HCT116 (cell line): ENCODE measurements at regions not wholly inside any gene's neighbourhood (a gene's known extent, or its start where the extent isn't known, plus 50 kb on each side); places are given as distances from the start of the nearest gene placed in this dataset.

ENCODE experiments used
- ATAC-seq: fragments of 200-7000 bp; cut with Tn5 transposase; 2 replicates; pipeline ENCODE4 v1.9.1; 2020; ENCODE audit warnings: mild to moderate bottlenecking, moderate library complexity
- BruUV-seq: library from RNA; stranded (reverse); fragments of 400-500 nt; replicated peaks from 2 replicates; lab custom pipeline; 2021; lab: Mats Ljungman, UMichigan
- CTCF ChIA-PET: fragments of 300-600 bp; sonication (Branson Sonifier 250); formaldehyde crosslinking; loops from one replicate; lab custom pipeline; 2021; ENCODE audit warnings: antibody characterized with exemption; lab: Charles Lee
- POLR2A ChIA-PET: fragments of 300-600, 350-600 bp; sonication (Branson Sonifier 250); formaldehyde crosslinking; loops from one replicate; lab custom pipeline; 2021; ENCODE audit warnings: antibody characterized with exemption; lab: Charles Lee
- RAD21 ChIA-PET, 2 experiments: fragments of 300-600 bp; sonication (Branson Sonifier 250); formaldehyde crosslinking; loops; one replicate each; lab custom pipeline; 2023; ENCODE audit warnings: low total read pairs in 2 of 2; ENCODE audit not compliant: uncharacterized antibody in 2 of 2, unreplicated experiment in 2 of 2, low non-redundant PET in 1 of 2; lab: Charles Lee
- DNase-seq: peaks from one replicate; pipeline ENCODE4 v3.0.0-alpha.2; 2010; ENCODE audit warnings: low read depth, low spot score
- H2AFZ ChIP-seq: fragments of 200-600 bp; shearing (Covaris generic), sonication (generic); 2 replicates; pipeline ENCODE4 v1.6.1; 2017; ENCODE audit warnings: low read depth, mixed run types, mixed read lengths, antibody characterized with exemption, low read length; ENCODE audit not compliant: poor library complexity, severe bottlenecking
- H3K27ac ChIP-seq: 2 replicates; pipeline ENCODE4 v1.5.1; 2012; ENCODE audit warnings: low read depth, low read length
- H3K27me3 ChIP-seq: fragments of 200-600 bp; sonication (generic); 2 replicates; pipeline ENCODE4 v1.6.1; 2016; ENCODE audit warnings: mixed run types, low read length, mixed read lengths; ENCODE audit not compliant: insufficient read depth
- H3K36me3 ChIP-seq, 2 experiments: fragments of 200-500 bp in 1 of 2; fragments of 200-600 bp in 1 of 2; sonication (Bioruptor generic) in 1 of 2; sonication (generic) in 1 of 2; 2 replicates each; pipeline versions ENCODE4 v1.5.1 to v1.6.1; 2014 to 2016; ENCODE audit warnings: low read length in 2 of 2, inconsistent platforms in 1 of 2, mixed read lengths in 1 of 2, mixed run types in 1 of 2; ENCODE audit not compliant: insufficient read depth in 2 of 2, control insufficient read depth in 1 of 2
- H3K4me1 ChIP-seq, 2 experiments: fragments of 200-600 bp in 1 of 2; sonication (generic) in 1 of 2; 2 replicates each; pipeline versions ENCODE4 v1.5.1 to v1.6.1; 2012 to 2017; ENCODE audit warnings: low read length in 2 of 2, inconsistent platforms in 1 of 2, mild to moderate bottlenecking in 1 of 2, mixed read lengths in 1 of 2, mixed run types in 1 of 2, moderate library complexity in 1 of 2; ENCODE audit not compliant: insufficient read depth in 2 of 2, control insufficient read depth in 1 of 2
- H3K4me2 ChIP-seq: fragments of 200-600 bp; sonication (generic); 2 replicates; pipeline ENCODE4 v1.6.1; 2017; ENCODE audit warnings: mixed run types, low read length, mixed read lengths
- H3K4me3 ChIP-seq, 2 experiments: fragments of 200-600 bp in 1 of 2; sonication (generic) in 1 of 2; replicated peaks in 1 of 2; 2 replicates each; pipeline ENCODE4 v1.5.1; 2011 to 2016; ENCODE audit warnings: low read length in 2 of 2, control low read depth in 1 of 2, low read depth in 1 of 2, mild to moderate bottlenecking in 1 of 2, mixed read lengths in 1 of 2, mixed run types in 1 of 2
- H3K79me2 ChIP-seq: fragments of 200-600 bp; sonication (generic); 2 replicates; pipeline ENCODE4 v1.6.1; 2017; ENCODE audit warnings: mild to moderate bottlenecking, mixed run types, low read length, moderate library complexity, mixed read lengths; ENCODE audit not compliant: insufficient read depth
- H3K9ac ChIP-seq: fragments of 200-600 bp; sonication (generic); 2 replicates; pipeline ENCODE4 v1.6.1; 2016; ENCODE audit warnings: low read length, mixed read lengths
- H3K9me2 ChIP-seq: fragments of 200-600 bp; sonication (generic), shearing (Covaris generic); 2 replicates; pipeline ENCODE4 v1.6.1; 2017; ENCODE audit warnings: mixed run types, mild to moderate bottlenecking, moderate library complexity; ENCODE audit not compliant: insufficient read depth
- H3K9me3 ChIP-seq, 2 experiments: fragments of 200-500 bp in 1 of 2; fragments of 200-600 bp in 1 of 2; sonication (Bioruptor generic) in 1 of 2; sonication (generic) in 1 of 2; 2 replicates each; pipeline ENCODE4 v1.6.1; 2014 to 2017; ENCODE audit warnings: low read length in 2 of 2, mixed read lengths in 2 of 2, inconsistent platforms in 1 of 2, low read depth in 1 of 2, mild to moderate bottlenecking in 1 of 2, mixed run types in 1 of 2, moderate library complexity in 1 of 2; ENCODE audit not compliant: control insufficient read depth in 1 of 2, insufficient read depth in 1 of 2
- H4K20me1 ChIP-seq: fragments of 200-600 bp; sonication (generic), shearing (Covaris generic); 2 replicates; pipeline ENCODE4 v1.6.1; 2017; ENCODE audit warnings: mixed run types, mild to moderate bottlenecking, moderate library complexity; ENCODE audit not compliant: insufficient read depth
- CBX3 ChIP-seq: IDR thresholded peaks from 2 replicates; pipeline ENCODE4 v1.6.1; 2012; ENCODE audit warnings: low read depth
- CEBPB ChIP-seq: IDR thresholded peaks from 2 replicates; pipeline ENCODE4 v1.6.1; 2012; ENCODE audit warnings: low read depth
- EGR1 ChIP-seq: IDR thresholded peaks from 2 replicates; pipeline ENCODE4 v1.6.1; 2012; ENCODE audit warnings: low read depth
- EZH2 ChIP-seq: fragments of 200-600 bp; sonication (generic); IDR thresholded peaks from 2 replicates; pipeline ENCODE4 v1.6.1; 2017; ENCODE audit warnings: antibody characterized with exemption, mixed run types
- EZH2phosphoT487 ChIP-seq: fragments of 200-600 bp; IDR thresholded peaks from 2 replicates; pipeline ENCODE4 v1.6.1; 2018; ENCODE audit warnings: antibody characterized with exemption, borderline replicate concordance
- JUND ChIP-seq: IDR thresholded peaks from 2 replicates; pipeline ENCODE4 v1.6.1; 2012
- POLR2A ChIP-seq: IDR thresholded peaks from 2 replicates; pipeline ENCODE4 v1.7.0; 2011; ENCODE audit warnings: borderline replicate concordance; ENCODE audit not compliant: insufficient read depth, insufficient read length; ENCODE audit errors: extremely low read depth
- POLR2AphosphoS5 ChIP-seq: IDR thresholded peaks from 2 replicates; pipeline ENCODE4 v1.6.1; 2011; ENCODE audit warnings: mild to moderate bottlenecking, low read depth, low read length, moderate library complexity
- RAD21 ChIP-seq: IDR thresholded peaks from 2 replicates; pipeline ENCODE4 v1.6.1; 2012; ENCODE audit warnings: low read depth, mild to moderate bottlenecking
- SIN3A ChIP-seq: IDR thresholded peaks from 2 replicates; pipeline ENCODE4 v1.6.1; 2012; ENCODE audit warnings: low read depth
- SP1 ChIP-seq: IDR thresholded peaks from 2 replicates; pipeline ENCODE4 v1.6.1; 2012; ENCODE audit warnings: low read depth
- SRF ChIP-seq: IDR thresholded peaks from 2 replicates; pipeline ENCODE4 v1.6.1; 2012; ENCODE audit warnings: low read depth
- TCF7L2 ChIP-seq: IDR thresholded peaks from 2 replicates; pipeline ENCODE4 v1.7.0; 2011; ENCODE audit warnings: borderline replicate concordance, inconsistent platforms; ENCODE audit not compliant: insufficient read depth, insufficient read length; ENCODE audit errors: extremely low read depth
- YY1 ChIP-seq: IDR thresholded peaks from 2 replicates; pipeline ENCODE4 v1.6.1; 2011; ENCODE audit warnings: low read length, low read depth, moderate library complexity, mild to moderate bottlenecking; ENCODE audit not compliant: insufficient replicate concordance; ENCODE audit errors: extremely low read depth
- ZFX ChIP-seq: fragments of 450-650 bp; IDR thresholded peaks from 2 replicates; pipeline ENCODE4 v1.6.1; 2017
- ZNF274 ChIP-seq: fragments of 200-500 bp; sonication (Bioruptor generic); IDR thresholded peaks from 2 replicates; pipeline ENCODE4 v1.6.1; 2014; ENCODE audit warnings: mild to moderate bottlenecking, low read depth, low read length, inconsistent platforms
- intact Hi-C: fragments of 100-400 bp; cut with micrococcal nuclease; formaldehyde crosslinking; loops from 2 replicates; pipeline ENCODE4 v1.10.0; 2022
- TF ChIP-seq, protein P1 (sequence below): IDR thresholded peaks from 2 replicates; pipeline ENCODE4 v1.6.1; 2012; ENCODE audit warnings: low read depth
- TF ChIP-seq, protein P2 (sequence below), 3 experiments: fragments of 200-600 bp in 1 of 3; sonication (generic) in 1 of 3; IDR thresholded peaks in 2 of 3; conservative IDR thresholded peaks in 1 of 3; 2 replicates each; pipeline ENCODE4 v1.5.1; 2012 to 2017; ENCODE audit warnings: low read depth in 2 of 3, low read length in 2 of 3, antibody characterized with exemption in 1 of 3, borderline replicate concordance in 1 of 3, control low read depth in 1 of 3, mild to moderate bottlenecking in 1 of 3, mixed read lengths in 1 of 3, mixed run types in 1 of 3, moderate library complexity in 1 of 3; ENCODE audit not compliant: insufficient read depth in 1 of 3

DNA sequence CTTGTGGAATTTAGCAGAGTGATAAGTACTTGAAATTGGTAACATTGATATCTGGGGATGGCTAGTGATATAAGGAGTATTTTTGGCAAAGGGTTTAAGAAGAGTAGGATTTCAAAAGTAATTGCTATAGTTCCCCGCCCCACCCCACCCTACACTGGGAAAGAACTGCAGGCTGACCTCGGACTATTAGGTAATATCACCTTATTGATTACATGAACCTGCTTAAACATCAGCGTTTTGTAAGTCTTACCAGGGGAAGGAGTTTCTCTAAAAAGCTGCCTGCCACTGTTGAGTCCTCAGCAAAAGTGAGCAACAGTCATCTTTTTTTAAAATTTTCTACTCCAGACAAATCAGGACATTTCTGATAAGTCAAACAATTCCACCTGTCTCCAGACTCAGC is 337.3 kb downstream of the DTWD2 start:
- ChIA-PET POLR2A (no interaction called here), CTCF (no interaction called here)
- no peak for ATAC-seq
- no peaks in the 10 kb centered on the region for H3K9me2 ChIP-seq
- H3K27ac ChIP-seq, result no peak overlapping the region
- DNase-seq, result no peak
- no peaks in the 10 kb centered on the region for H3K79me2 ChIP-seq
- no peaks in the 10 kb centered on the region for H3K27me3 ChIP-seq
- intact Hi-C loops, result no loop called here
- no peak overlapping the region for H3K4me2 ChIP-seq
- TF ChIP-seq POLR2AphosphoS5, result no peak
- no peak for TF ChIP-seq EZH2phosphoT487
- TF ChIP-seq ZFX, result no peak
- TF ChIP-seq EGR1, result no peak
- TF ChIP-seq EZH2, result no peak
- no peak for TF ChIP-seq CBX3
- TF ChIP-seq RAD21, result no peak
- no peak for TF ChIP-seq YY1
- no peak for TF ChIP-seq SP1
- TF ChIP-seq, all 23 proteins: peak for 0
- Histone ChIP-seq H3K4me3 (no peak overlapping the region), H3K9ac (no peak overlapping the region), H3K9me3 (no peaks in the 10 kb centered on the region), H3K4me1 (no peaks in the 10 kb centered on the region), H2AFZ (no peak overlapping the region), H3K36me3 (no peaks in the 10 kb centered on the region), H4K20me1 (no peaks in the 10 kb centered on the region)
- BruUV-seq, result no TSS peak
- RAD21 ChIA-PET, result no interaction called here

DNA sequence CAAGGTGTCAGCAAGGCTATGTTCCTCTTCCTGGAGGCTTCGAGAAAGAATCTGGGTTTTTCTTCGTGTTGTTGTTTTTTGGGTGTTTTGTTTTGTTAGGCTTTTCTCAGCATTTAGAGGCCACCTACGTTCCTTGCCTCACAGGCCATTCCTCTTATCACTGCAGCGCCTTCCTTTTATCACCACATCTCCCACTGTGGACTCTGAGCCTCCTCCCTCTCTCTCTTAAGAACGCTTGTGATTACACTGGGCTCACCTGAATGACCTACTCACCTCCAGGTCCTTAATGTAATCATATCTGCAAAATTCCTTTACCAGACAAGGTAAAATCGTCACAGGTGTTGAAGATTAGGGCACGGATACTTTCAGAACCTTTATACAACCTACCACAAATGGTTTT is 340.8 kb downstream of the DTWD2 start:
- ATAC-seq (no peak), DNase-seq (no peak)
- Histone ChIP-seq H3K4me2 (no peak overlapping the region), H3K79me2 (no peaks in the 10 kb centered on the region), H3K9me3 (no peaks in the 10 kb centered on the region), H2AFZ (no peak overlapping the region), H3K27me3 (no peaks in the 10 kb centered on the region), H3K9ac (no peak overlapping the region), H3K36me3 (no peaks in the 10 kb centered on the region), H3K27ac (no peak overlapping the region), H3K4me1 (no peaks in the 10 kb centered on the region), H3K4me3 (no peak overlapping the region), H3K9me2 (no peaks in the 10 kb centered on the region), H4K20me1 (no peaks in the 10 kb centered on the region)
- intact Hi-C loops, result no loop called here
- RAD21 ChIA-PET, result no interaction called here
- POLR2A ChIA-PET, result no interaction called here
- CTCF ChIA-PET, result no interaction called here
- BruUV-seq, result no TSS peak
- TF ChIP-seq SRF (no peak), YY1 (no peak), EGR1 (no peak), EZH2 (no peak), POLR2AphosphoS5 (no peak), TCF7L2 (no peak), ZFX (no peak), ZNF274 (no peak), JUND (no peak), SIN3A (no peak), CEBPB (no peak), POLR2A (no peak)
- TF ChIP-seq, protein P1, sequence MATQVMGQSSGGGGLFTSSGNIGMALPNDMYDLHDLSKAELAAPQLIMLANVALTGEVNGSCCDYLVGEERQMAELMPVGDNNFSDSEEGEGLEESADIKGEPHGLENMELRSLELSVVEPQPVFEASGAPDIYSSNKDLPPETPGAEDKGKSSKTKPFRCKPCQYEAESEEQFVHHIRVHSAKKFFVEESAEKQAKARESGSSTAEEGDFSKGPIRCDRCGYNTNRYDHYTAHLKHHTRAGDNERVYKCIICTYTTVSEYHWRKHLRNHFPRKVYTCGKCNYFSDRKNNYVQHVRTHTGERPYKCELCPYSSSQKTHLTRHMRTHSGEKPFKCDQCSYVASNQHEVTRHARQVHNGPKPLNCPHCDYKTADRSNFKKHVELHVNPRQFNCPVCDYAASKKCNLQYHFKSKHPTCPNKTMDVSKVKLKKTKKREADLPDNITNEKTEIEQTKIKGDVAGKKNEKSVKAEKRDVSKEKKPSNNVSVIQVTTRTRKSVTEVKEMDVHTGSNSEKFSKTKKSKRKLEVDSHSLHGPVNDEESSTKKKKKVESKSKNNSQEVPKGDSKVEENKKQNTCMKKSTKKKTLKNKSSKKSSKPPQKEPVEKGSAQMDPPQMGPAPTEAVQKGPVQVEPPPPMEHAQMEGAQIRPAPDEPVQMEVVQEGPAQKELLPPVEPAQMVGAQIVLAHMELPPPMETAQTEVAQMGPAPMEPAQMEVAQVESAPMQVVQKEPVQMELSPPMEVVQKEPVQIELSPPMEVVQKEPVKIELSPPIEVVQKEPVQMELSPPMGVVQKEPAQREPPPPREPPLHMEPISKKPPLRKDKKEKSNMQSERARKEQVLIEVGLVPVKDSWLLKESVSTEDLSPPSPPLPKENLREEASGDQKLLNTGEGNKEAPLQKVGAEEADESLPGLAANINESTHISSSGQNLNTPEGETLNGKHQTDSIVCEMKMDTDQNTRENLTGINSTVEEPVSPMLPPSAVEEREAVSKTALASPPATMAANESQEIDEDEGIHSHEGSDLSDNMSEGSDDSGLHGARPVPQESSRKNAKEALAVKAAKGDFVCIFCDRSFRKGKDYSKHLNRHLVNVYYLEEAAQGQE, result no peak
- TF ChIP-seq, protein P2, sequence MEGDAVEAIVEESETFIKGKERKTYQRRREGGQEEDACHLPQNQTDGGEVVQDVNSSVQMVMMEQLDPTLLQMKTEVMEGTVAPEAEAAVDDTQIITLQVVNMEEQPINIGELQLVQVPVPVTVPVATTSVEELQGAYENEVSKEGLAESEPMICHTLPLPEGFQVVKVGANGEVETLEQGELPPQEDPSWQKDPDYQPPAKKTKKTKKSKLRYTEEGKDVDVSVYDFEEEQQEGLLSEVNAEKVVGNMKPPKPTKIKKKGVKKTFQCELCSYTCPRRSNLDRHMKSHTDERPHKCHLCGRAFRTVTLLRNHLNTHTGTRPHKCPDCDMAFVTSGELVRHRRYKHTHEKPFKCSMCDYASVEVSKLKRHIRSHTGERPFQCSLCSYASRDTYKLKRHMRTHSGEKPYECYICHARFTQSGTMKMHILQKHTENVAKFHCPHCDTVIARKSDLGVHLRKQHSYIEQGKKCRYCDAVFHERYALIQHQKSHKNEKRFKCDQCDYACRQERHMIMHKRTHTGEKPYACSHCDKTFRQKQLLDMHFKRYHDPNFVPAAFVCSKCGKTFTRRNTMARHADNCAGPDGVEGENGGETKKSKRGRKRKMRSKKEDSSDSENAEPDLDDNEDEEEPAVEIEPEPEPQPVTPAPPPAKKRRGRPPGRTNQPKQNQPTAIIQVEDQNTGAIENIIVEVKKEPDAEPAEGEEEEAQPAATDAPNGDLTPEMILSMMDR (IDR thresholded peaks at IDR 0.05 in 2 of 3, conservative IDR thresholded peaks at IDR 0.05 in 1 of 3; ENCODE audit: borderline replicate concordance in 1 of 3, insufficient read depth in 1 of 3, low read depth in 2 of 3, low read length in 2 of 3), result no peak
